NCI-H774 (cell line): ENCODE measurements at regions not wholly inside any gene's neighbourhood (a gene's known extent, or its start where the extent isn't known, plus 50 kb on each side); places are given as distances from the start of the nearest gene placed in this dataset.

Experiments used
- DNase-seq: peaks from one replicate; lab custom pipeline; 2025; lab: John Stamatoyannopoulos, UW

DNA sequence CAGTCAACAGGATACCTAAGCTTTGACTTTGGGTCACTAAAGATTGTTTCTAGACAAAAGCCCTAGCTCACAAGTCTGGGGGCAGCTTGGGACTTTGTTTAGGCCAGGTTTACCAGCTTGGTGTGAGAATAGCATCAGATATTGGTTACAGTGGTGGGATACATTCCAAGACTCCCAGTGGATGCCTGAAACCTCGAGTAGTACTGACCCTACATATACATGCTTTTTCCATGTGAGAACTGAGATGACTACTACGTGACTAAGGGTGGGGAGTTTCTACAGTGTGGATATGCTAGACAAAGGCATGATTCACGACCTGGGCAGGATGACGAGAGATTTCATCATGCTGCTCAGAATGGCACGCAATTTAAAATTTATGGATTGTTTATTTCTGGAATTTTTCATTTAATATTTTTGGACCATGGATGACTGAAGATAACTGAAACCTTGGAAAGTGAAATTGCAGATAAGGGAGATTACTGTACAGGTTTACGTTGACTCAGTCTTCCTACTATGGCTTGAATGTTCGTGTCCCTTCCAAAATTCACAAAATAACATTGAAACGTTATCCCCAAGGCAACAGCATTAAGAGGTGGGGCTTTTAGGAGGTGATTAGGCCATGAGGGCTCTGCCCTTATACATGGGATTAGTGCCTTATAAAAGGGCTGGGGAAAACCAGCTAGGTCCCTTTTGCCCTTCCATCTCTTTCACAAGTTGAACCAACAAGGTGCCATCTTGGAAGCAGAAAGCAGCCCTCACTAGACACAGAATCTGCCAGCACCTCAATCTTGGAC, 50.2 kb upstream of the CTAGE1 start:
- no peak for DNase-seq

DNA sequence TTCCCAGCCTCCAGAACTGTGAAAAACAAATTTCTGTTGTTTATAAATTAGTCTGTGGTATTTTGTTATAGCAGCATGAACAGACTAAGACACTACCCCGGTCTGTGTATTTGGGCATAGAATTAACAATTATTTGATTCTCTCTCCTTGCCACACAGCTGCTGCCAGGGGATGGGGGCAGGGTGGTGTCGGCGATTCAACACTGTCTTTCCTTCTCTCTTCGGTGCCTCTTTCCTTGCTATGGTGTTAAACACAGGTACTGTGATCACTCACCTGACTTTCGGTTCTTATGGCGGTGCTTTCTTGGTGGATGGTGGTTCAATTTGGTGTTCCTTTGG, 50.8 kb upstream of the CTAGE1 start:
- no peak for DNase-seq

DNA sequence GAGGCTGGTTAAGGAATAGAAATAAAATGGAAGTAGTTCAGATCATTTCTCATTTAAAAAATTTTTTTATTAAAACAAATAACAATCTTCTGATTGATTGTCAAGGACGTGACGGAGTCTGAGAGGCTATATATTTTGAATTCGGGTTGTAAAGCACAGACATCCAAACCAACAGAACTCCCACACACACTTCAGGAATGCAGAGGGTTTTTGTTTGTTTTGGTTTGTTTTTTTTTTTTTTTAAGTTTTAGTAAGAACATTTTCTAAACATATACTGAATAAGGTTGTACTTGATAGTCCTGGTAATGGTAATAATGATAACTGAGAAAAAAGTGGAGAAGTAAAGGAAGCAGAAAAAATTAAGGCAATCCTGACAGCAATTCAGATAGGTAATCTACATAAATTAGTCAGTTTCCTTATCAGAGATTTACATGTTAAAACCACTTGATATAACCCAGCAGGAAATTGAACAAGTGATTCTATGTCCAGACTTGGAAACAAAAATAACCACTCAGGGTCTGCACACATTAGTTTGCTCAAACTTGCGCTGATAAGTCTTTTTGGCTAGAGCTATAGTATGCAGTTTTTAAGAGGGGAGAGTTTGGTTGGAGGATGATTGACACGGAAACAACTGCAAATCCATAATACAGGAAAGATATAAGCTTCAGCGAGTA, 51.5 kb upstream of the CTAGE1 start:
- no peak for DNase-seq

DNA sequence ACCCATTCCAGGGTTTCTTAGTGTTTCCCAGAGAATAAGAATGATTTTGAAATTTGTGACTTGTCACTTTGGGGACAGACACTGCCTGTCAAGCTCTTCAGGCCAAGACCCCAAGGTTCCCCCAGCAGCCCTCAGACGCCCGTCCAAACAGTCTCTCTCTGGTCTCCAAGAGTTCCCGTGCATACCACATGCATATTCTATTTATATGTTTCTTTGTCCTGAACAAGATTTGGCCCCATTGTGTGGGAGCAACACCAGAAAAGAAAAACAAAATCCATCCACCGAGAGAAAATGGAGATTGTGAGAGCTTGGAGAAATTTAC, 52.2 kb upstream of the CTAGE1 start:
- no peak for DNase-seq

DNA sequence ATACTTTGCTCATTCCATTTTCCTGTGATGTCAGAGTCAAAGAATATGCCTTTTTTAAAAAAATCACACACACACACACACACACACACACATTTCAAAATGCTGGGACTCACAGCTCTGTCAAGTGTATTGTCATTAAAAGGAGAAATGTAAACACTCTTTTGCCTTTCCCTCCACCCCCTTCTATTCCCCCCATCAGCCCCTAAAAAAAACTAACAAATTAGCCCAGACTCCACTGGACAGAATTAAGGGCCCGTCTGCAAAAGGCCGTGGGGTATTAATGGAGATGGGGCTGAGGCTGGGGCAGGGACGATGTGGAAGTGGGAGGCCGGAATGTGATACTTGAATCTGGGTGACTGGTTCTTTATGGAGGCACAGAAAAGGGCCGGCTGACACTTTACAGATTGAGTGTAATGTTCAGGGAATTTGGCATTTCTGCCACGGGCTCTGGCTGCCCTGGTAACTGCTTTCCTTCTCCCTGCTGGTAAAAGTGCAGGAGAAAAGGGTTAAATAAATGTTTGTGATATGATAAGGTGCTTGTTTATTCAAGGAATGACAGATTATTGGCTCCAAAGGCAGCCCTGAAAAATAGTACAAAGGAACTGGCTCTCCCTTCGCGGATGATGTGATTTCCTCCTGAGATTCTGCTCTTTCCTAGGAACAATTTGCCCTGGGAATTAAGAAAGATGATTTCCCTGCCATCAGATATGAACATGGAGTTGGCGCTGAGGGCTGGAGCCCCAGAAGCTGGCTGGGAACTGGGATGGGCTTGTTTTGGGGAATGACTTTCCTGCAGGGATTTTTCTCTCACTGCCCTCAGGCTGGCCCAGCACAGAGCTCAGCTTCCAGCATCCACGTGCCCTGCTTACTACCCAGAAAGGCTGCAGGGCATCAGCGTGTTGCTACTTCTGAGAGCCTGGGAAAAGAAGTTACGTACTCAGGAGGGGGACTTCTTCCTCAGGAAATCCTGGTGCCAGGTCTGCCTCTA, 52.8 kb upstream of the CTAGE1 start:
- no peak for DNase-seq

DNA sequence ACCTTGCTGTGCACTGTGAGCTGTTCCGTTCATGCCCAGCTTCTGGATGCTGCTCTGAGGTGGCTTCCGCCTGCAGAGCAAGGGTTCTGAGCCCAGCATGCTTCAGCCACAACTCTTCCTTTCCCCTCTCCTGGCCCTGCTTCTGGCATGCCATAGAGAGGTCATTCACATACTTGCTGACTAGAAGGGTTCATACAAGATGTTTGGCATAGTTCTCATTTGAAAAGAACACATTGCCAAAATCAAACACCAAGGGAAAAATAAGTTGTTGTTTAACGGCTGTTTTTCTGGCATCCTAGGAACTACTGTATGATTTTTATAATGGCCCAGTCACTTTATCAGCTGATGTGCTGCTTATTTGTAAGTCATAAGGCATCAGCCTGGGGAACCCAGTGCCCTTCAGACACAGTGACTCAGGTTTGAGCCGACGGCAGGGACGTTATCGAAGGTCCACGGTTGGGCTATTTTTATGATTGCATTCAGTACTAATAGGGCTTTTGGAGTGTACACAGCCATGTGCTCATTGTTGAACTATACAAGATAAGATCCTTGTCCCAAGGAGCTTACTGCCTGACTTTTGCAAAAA, 53.9 kb upstream of the CTAGE1 start:
- no peak for DNase-seq

DNA sequence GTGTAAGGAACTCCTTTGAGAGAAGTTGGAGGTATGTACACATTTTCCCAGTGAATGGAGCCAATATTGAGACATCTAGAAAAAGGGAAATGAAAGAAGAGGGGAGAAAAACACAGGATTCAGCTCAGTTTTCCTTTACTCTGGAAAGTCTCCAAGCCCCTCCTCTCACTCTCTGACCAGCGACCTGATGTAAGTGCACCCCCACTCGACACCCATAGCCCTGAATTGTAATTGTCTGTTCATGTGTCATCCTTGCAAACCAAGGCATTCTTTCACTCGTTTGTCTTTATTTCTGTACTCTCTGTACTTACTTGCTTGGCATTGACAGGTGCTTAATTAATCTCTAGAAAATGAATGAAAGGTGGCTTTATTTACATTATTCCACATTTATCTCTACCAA, 55.7 kb upstream of the CTAGE1 start:
- no peak for DNase-seq

DNA sequence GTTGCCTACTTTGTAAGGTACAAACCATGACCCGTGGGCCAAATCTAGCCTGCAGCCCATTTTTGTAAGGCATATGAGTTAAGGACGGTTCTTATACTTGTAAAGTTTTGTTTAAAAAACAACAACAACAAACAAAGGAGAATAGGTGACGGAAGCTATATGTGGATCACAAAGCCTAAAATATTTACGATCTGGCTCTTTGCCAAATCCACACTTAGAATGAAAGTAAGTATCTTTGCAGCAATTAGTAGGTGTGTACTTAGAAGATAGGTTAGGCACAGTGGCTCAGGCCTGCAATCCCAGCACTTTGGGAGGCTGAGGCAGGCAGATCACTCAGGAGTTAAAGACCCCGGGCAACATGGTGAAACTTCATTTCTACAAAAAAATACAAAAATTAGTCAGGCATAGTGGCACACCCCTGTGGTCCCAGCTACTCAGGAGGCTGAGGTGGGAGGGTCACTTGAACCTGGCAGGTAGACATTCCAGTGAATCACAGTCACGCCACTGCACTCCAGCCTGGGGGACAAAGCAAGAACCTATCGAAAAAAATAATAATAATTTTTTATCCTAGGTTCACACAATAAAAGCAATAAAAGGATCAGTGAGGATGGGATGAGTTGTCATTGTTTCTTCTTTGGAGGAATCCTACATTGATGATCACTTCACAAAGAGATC, 57.8 kb upstream of the CTAGE1 start:
- DNase-seq: no peak

DNA sequence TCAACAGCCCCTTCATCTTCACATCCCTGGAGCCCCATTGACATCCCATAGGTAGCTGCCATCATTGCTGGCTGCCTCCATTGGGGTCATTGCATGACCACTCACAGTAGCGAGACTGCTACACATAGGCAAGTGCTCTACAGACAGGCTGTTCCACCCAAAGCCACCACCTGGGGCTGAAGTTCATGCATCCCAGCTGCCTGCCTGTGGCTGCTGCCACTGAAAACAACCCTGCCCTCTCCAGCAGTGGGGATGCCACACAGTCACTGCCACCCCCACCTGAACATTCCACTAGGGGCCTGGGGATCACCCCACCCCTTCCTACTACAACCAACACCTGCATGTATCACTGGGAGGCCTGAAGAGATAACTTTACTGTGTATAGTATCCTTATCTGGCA, 59.5 kb upstream of the CTAGE1 start:
- DNase-seq: no peak

DNA sequence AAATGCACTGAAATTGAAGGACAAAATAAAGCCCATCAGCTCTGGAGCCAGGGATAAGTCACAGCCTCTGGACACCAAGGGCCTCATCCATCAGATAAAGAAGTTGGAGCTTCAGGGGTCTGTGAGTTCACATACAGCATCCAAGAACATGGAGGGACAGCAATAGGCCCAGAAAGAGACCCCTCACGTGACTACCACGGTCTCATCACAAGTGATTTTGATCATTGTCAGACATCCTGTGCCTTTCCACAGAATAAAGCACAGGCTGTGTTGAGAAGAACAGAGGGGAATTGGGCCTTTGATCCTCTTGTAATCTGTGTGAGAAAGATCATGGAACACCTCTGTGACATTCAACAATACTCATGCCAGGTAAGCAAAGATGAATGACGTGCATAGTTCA, 65.2 kb upstream of the CTAGE1 start:
- DNase-seq: no peak

DNA sequence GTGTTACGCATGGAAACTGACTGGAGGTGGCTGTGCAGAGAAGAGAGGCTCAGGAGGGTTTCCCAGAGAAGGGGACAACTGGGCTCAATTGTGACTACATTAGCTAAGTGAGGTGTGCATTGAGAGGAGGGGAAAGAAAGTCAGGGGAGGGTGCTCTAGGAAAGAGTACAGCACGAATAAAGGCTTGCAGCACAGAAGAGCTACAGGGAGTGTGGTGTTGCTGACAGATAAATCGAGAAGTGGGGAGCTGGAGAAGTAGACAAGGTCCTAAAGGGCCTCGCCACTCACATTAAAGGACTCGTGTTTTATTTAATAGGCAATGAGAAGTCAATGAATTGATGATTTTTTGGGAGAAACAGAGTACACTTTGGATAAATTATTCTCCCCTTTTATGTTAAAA, 65.7 kb upstream of the CTAGE1 start:
- DNase-seq: no peak

DNA sequence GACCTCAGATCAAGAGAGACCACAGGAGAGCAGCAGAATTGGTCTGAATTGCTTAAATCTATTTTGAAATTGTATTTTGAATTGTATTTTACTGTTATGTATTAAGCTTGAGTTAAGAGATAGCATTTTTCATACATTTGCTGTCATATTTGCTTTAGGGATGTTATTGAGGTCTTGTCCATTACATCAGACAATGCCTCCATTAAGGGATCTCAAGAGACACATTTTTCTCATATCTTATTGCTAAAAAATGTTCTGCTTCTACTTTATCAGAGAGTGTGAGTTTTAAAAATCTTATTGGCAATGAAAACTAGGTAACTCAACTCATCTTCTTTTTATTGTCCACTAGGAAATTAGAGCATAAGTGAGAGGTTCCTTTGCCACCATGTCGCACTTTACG, 66.8 kb upstream of the CTAGE1 start:
- DNase-seq: no peak

DNA sequence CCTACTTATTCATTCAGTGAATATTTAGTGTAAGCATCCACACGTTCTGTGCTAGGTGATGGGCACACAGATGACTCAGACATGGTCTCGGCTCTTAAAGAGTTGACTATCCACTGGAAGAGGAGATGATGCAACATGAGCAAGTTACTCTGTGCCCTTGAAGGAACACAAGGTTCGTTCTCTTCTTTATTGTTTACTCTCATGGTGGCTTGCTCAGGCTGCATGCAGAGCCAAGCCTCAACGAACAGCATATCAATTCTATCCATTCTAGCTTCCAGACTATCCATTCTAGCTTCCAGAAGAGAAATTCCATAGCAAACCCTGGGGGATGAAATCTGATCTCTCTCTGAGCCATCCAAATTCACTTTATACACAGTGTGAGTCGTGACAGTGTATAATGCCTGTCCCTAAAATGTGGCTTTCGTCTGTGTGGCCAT, 68.1 kb upstream of the CTAGE1 start:
- DNase-seq: no peak

DNA sequence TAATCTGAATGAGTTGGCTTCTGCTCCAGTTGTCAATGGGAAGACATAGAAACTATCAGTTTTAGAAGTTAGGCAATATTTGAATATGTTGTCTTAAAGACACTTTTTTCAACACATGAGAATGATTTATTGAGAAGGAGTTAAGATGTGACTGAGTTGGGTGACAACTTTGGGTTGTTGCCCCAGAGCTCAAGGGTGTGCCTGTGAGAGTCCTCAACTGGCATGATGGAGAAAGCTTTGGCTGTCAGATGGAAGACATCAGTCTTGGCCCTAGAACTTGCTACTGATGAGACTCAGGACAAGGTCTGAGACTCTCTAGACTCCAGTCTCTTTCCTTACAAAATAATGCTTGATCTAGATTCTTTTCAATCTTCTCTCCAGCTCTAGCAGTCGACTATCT, 69.0 kb upstream of the CTAGE1 start:
- no peak for DNase-seq

DNA sequence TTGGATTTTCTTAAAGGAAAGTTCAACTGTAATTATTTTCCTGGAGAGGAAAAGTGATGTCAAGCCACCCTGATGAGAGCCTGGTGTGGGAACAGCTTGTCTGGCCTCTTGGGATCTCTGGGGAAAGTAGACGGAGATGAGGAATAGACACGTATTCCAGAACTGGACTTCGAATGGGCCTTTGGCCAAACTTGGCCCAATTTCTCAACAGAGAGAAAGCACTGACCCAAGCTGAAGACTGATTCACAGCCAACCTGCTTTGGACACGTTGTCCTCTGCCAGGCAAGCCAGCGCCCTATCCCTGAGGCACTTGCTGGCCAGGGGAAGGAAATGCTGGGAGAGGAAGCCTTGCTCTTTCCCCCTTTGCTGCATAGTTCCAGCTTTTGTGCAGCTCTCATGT, 70.8 kb upstream of the CTAGE1 start:
- DNase-seq: no peak

DNA sequence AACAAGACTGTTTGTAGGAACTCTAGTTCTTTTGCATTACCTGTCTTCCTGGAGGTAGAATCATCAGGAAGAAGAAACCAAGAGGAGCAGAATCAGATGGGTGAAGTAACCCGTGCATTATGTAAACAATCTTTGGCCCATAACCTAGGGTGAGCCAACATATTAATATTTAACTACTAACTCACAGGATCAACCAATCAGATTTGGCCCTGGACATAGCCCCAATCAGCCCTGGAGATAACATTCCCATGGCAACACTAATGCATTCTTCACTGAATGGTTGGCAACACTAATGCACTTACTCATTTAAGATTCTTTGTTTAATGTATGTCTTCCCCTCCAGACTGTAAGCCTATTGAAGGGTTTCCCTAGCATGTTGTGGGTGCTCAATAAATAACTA, 72.0 kb upstream of the CTAGE1 start:
- DNase-seq: no peak

DNA sequence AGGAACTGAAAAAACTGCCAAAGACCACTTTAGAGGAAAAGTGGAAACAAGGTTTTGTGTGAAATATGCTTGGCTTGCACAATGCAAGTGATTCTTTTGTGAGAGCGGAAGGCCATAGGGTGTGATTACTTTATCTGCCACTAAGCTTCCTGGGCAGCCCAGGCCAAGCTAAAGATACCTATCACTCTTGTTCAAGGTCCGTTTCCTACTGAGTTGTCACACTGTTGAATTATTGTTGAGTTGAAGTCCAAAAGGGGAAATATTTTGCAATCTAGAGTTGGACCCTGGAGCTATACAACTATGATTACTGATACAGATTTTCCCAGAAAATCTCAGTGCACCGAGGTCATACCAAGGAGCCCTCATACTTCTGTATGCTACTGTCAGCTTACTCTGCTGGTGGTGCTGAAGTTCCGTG, 72.7 kb upstream of the CTAGE1 start:
- no peak for DNase-seq

DNA sequence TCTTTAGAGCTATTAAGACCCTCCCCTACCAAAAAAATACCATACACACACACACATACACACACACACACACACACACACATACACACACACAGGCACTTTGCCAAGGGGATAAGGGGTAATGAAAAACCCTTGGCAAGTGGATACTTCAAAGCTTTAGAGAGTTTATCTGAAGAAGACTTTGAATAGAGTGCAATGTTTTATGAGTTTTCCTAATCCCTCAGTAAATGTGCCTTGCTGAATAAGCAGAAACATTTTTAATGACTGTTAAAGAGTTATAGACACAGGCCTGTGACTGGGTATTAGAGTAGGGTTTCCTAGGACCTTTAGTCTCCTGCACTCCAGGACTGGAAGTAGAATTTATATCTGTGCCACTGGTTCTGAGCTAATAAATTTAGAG, 75.5 kb upstream of the CTAGE1 start:
- DNase-seq: no peak

DNA sequence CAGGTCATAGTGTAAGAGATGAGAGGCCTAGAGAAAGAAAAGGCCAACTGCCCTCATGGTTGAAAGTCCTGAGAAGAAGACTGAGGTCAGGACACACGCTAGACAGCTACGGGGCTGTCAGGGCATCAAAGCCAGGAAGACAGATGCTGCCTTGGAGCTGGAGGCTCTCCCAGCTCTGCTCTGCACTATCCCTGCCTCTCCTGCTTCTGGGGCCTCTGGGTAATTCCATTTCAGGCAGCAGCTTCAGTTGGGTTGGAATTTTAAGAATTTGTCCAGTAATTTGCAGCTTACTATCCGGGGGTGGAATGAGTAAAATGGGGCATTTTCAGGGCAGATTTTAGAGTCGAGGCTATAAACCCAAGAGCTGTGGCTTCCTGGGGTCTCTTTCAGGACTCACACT, 76.2 kb upstream of the CTAGE1 start:
- no peak for DNase-seq

DNA sequence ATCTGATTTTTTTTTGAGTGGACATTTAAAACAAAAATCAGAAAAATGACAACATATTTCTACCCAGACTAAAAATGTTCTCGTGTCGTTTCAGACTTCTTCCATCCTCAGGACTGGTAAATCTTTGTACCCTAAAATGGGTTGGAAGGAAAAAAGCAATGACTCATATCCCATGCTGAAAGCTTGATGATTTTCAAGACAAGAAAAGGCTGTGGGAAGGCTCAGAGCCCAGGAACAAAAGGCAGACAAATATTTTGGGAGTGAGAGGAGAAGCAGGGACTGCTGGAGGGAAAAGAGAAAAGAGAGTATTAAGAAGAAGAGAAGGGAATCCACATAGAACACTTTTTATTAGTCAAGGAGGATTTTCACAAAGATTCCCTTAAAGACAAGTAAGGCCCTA, 77.1 kb upstream of the CTAGE1 start:
- DNase-seq: no peak

DNA sequence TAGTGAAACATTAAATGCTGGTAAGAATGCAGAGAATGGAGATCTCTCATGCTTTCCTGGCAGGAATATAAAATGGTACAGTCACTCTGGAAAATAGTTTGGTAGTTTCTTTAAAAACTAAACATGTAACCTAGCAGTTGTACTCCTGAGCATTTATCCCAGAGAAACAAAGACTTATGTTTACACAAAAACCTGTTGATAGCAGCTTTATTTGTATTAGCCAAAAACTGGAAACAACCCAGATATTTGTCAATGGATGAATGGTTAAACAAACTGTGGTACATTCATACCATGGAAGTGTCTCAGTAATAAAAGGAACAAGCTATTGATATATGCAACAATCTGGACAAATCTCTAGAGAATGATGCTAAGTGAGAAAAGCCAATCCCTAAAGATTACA, 81.7 kb upstream of the CTAGE1 start:
- peak; percentile 4 for DNase-seq

DNA sequence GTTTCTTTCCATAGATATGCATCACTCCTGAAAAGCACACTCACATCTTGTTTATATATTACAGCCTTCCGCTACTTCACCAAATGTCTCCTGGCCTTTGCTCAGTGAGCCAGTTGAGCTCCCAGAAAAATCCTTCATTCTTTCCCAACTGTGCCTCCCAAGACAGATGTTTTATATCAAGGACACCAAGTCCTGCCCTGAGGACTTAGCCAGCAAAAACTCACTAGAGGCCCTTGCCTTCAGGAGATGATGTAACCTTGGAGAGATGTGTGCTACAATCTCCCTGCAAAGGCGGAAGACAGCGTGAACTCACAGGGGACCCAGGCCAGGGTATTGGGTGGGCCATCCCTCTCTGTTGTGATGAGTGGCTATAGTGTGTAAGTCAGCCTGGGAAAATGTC, 86.1 kb upstream of the CTAGE1 start:
- no peak for DNase-seq
